NCI-H1930 (cell line): ENCODE measurements at regions not wholly inside any gene's neighbourhood (a gene's known extent, or its start where the extent isn't known, plus 50 kb on each side); places are given as distances from the start of the nearest gene placed in this dataset.

Source experiments
- DNase-seq, 2 experiments: peaks; one replicate each; lab custom pipeline; 2025; lab: John Stamatoyannopoulos, UW

DNA sequence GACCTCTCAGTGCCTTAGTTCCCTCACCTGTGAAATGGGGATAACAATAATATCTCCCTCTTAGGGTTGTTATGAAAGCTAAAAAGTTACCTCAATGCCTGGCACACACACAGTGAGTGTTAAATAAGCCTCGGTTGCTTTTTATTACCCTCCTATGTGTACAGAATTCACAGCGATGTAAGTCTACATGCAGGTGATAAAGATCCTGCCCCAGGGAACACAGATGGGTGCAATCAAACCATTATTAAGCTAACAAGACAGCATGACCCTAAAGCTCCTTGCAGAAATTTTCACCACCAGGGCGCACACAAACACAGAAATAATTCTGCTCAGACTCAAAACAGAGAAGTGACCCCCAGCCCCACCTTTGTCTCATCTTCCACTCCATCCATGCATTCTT lies 261.9 kb downstream of the SNX10 start:
- no peak for DNase-seq

DNA sequence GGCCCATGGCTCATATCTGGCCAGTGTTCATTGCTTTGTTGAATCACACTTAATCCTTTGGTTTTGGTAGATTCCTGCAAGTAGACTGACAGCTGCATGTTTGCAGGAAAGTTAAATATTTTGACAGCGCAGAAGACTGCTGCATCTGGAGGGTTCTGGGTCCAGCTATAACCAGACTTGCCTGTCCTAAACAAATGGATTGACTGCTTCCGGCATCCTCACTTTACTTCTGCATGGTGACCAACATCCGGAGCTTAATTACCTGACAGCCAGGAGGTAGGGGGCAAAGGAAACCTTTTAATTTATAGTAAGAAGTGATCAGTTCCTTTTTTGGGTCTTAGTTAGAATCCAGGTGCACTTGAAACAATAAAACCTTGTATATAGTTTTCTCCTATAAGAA lies 263.3 kb downstream of the SNX10 start:
- no peak for DNase-seq

DNA sequence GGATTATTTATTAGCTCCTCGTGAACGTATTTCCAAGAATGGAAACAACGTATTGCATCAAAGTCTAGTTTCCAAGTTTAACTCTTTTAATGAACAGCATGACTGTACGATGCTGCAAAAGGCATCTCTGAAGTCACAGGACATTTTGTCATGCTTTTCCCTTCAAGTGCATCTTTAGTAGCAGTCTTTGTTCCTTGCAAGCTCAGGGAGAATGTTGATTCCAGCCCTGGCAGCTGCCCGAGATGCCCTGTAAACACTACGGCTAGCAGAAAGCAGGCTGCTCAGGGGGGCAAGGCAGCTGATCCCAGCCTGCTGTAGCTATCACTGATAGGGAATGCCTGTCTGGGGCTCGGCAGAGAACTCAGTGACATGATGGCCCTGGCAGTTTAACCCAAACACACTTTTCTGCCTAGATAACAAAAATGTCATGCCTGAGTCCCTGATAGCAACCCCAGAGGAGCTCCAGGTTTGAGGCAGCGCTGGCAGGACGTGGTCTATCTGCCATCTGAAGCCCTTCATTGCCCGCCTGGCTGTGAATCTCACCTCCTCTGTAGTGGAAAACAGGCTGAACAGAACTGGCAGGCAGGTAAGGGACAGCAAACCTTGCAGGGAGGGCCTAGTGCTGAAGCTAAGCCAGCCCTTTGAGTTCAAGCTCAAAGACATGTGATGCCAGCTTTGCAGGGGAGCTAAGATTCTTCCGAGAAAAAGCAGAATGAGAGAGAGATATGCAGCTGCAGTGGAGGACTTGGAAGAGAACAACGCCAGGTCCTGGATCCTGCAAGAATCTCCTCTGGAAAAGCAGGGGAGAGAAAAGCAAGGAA lies 264.6 kb downstream of the SNX10 start:
- DNase-seq = no peak

DNA sequence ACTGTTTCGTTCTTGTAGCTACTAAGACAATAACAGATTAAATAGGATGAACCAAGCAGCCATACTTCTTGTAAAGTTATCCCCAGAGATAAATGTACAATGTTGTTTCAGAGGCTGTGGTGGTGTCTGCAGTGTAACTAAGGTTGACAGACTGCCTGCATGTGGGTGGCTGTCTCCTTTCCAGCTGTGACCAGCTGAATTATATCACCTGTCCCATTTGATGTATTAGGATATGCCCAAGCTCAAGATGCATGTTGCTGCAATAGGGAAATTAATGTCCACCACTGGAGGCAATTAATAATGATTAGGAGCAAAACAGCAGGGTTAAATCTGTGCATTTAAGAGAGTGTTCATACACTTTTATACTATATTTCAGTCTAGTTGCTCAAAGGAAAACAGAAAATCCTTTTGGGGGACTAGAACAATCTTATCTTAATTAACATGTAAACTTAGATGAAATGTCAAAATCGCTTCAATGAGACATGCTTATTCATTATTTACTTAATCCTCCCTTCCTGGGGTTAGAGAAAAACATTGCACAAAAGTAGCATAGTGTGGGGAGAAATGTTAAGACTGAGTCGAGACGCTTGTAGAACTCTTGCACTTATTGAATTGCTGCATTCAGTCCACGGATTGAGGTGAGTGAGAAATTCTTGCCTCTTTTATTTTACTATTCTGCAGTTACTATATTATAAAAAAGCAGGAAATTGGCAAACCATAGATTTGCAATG lies 269.0 kb downstream of the SNX10 start:
- no peak for DNase-seq

DNA sequence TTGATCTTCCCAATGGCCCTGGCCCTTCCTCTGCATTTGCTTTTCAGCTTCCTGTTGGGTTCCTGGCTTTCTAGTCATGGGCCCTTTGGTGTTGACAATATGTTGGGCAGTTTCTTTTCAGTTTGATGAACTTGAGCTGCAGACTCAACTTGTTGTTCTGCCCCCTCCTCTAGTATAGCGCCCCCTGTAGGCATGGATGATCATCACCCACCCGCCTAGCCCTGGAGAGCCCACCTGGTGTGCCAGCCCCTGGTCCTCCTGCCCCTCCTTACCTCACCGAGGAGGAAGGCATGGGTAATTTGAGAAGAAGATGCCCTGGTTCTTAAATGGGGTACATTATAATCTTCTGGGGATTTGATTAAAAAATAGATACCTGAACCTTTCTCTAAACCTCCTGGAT lies 271.2 kb downstream of the SNX10 start:
- DNase-seq = no peak

DNA sequence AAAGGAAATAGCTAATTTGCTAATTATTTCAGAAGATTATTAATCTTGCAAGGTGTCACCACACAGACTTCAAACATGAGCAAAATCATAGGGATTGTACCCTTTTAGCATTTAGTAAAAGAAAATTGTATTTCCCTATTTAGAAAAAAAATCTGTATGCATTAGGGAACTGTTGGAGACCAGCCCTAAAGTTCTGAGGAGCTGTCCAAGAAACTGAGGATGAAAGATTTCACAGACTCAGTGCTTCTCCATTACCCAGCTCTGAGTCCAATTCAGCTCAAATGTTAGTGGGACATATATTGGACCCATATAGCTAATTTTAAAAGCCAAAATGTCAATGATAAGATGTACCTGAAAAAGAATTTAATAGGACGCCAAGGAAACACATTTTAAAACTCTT lies 271.7 kb downstream of the SNX10 start:
- no peak for DNase-seq

DNA sequence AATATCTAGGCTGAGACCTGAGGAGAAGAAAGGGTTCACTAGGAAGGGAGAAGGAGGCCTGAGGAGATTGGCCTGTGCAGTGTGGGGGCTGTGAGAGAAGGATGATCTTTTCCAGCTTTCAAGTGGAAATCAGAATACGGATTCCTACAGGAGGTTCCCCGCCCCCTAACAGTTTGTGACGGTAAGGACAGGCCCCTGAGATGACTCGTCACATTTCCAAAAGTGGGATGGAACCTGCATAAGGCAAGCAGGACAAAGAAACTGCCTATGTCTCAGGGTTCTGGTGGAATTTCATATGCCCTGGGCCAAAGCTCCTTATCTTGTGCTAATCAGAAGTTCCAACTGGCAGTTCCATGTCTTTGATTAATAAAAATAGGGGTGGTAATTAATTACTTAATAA lies 275.6 kb downstream of the SNX10 start:
- no peak for DNase-seq

DNA sequence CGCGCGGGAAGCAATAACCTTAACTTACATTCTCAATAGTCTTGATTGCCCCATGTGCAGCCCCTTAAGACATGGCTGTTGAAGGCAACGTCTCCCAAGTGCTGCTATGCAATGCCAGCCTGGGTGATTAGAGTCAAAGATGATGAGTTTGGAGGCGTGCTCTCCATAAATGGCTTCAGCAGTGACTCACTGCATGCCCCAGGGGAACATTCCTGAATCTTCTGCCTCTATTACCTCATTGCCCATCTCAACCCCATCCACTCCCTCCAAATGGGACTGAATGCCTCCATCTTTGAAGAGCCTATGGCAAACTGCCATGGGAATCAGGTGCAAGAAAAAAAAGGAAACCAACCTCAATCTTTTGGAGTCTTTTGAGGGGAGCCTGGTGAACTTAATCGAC lies 282.8 kb downstream of the SNX10 start:
- DNase-seq = no peak

DNA sequence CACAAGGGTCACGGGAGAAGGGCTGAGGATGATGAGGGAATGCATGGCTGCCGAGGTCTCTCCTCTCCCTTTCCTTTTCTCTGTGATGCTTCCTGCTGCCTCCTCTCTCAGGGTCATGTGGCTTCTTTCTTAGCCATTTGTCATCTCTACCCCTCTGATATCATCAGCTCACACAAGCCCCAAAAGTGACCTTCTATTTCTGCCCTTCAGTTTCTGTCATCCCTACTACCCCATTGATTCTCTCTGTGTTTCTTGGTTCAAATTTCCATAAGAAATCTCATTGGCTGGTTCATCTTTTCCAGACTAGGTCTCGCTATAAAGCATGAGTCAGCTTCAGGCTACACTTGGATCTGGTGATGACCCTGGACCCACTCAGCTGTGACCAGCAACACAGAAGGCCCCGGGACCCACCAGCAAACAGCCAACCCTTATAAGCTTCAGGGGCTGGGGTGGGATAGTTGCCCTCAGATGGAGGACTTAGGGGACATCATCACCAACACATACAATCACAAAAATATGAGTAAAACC lies 284.3 kb downstream of the SKAP2 start:
- DNase-seq = no peak

DNA sequence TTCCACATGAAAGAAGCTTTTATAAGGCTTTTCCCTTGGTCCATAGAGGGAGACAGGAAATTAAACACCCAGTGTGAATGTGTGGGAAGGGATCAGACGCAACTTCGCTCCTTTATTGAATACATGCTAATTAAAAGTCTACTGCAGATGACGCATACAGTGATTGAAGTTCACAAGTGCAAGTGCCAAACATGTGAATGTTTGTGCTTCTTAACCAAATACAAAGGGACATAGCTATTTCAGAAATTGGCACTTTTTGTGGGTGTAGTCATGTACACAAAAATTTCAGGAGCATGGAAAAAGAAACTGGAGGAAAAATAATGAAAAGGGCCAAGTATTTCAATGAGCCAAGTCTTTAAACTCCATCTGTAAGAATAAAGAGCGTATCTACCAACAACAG lies 283.7 kb downstream of the SKAP2 start:
- DNase-seq = no peak

DNA sequence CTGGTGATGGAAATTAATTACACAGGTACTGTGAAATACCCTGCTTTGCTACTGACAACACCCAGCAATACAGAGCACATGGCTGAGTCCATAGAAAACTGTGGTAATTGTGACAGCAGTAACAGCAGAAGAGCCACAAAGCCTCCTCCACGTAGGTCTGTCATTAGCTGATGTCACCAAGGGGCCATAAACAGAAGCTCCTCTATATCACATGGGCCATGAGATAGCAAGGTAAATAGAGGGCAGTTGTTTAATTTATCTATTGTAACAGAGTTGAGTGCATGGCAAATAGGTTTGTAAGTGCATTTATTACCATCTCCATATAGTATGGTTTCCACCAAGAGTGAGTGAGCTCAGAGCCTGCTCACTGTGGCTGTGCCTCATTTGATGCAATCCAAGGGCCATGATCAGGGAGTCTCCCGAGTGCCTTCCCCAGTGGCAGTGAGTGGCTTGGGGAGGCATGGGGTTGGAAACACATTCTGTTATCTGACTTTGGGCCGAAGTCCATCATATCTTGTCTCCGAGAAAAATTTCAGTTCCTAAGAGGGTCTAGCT lies 281.2 kb downstream of the SKAP2 start:
- no peak for DNase-seq

DNA sequence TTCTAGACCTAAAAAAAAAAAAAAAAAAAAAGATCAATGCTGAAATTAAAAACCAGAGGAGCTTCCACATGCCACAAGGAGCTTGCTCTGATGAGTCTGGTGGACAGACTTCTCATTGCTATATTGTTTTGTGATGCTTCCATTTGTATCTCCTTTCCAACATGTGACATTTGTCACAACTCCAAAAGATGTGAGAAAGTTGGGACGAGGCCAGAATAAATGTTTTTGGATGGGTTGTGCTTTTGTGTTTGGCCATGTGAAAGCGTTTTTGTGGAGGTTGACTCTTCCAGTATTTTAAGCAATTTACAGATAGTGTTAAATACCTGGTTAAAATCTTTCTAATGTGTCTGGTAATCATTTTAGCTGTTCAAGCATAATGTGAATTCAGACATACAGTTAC lies 280.1 kb downstream of the SKAP2 start:
- no peak for DNase-seq

DNA sequence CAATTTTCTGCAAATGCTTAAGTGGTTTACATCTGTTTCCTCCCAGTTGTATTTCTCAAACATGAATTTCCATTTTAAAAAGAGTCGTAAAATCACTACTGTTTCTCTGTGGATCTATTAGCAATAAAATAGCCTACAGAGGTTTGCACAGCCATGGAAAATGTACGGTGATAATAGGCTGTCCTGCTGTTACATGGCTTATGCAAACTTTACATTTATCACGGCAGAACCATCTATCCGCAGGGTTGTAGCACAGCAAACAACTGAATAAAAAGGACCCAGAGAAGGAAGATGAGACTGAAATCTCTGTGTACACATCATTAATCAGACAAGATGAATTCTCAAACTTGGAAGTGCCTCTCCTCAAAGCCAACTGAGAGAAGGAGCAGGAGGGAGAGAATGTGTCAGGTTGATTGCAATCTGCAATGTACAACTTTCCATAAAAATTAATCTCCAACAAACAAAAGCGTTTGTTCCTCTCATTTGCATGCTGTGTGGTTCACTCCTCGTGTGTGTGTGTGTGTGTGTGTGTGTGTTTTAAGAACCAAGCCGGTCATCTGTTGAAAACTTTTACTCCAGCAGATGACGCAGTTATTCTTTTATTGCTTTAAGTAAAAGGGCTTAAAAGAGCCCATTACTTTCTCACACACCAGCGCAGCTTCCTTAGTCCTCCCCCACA lies 279.3 kb downstream of the SKAP2 start:
- peak; percentile 71 to 88 for DNase-seq

DNA sequence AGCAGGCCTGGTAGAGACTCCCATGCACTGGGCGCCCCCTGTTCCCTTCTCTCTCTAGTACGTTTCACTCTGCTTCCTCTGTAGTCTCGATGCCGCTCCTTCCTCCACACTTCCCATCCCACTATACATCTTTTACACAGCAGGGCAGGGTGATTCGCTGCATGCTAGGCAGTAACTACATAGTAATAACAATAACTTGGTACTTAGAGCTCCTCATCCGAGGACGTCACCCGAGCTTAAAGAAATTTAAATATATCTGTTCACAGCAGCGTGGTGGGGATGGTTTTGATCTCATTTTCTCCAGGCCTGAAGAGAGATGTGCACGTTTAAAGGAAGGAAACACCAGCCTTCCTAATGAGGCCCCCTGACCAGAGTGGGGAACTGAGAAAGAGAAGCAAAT lies 276.9 kb downstream of the SKAP2 start:
- no peak for DNase-seq

DNA sequence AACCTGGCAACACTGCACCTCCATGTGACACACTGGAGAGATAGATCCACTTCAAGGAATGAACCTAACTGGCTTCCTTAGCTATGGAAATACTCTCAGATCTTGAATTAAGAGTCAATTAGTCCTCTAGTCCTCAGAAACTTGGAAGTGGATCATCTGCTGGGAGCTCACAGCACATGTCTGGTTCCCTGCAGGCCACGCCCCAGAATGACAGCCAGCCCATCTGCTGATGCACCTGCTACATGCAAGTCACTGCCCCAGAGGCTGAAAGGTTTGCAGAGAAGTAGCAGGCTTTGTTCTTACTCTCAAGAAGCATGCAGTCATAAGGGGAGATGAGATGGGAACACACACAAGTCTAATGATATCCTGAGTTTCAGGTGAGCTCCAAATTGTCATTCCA lies 275.9 kb downstream of the SKAP2 start:
- DNase-seq = no peak

DNA sequence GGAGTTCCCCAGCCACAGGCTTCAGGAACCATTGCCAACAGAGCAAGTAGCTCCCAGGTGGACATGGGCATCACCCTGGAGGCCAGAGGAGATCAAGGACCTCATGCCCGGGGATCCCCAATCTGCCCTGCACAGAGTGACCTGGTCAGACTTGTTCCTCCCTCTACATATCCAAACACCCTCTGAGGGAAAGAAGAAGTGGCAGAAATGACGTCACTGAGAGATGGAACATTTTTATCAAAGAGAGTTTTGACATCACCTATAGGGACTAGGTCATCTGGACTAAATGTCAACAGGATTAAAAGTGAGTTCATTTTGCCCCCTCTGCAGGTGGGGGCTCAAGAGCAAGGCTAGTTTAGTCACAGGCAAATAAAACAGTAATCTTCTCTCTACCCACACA lies 273.7 kb downstream of the SKAP2 start:
- DNase-seq = no peak

DNA sequence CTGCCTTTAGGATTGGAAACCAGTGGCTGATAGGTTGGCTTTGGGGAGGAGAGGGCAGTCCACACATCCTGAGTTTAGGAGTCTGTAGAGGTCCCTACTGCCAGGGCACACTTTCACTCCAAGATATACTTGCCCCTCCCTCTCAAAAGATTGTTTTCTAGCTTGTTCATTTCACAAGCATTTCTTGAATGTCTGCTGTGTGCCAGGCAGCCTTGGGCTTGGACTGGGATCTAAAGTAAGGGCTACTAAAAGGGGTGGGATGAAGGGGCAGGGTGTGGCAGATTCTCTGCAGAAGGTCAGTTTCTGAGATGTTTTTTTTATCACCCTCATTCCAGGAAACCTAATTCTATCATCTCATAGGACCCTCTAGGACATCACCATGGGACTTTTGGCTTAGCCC lies 272.4 kb downstream of the SKAP2 start:
- DNase-seq = no peak

DNA sequence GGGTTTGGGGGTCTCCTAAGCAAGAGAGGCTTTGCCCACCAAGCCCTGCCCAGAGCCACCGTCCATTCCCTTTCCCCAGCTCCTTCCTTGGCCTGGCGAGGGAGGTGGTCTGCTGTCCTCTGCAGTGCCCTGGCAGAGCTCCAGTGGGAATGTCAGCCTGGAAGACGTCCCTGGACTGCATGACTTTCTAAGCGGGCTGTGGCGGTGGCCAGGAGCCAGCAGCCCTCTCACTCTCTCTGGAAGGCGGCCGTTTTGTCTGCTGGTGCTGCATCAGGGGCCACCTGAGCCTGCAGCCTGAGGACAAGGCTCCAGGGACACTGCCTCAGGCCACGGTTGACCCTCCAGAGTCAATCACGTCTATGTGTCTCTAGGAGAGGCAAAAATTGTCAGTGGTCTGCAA lies 271.0 kb downstream of the SKAP2 start:
- no peak for DNase-seq

DNA sequence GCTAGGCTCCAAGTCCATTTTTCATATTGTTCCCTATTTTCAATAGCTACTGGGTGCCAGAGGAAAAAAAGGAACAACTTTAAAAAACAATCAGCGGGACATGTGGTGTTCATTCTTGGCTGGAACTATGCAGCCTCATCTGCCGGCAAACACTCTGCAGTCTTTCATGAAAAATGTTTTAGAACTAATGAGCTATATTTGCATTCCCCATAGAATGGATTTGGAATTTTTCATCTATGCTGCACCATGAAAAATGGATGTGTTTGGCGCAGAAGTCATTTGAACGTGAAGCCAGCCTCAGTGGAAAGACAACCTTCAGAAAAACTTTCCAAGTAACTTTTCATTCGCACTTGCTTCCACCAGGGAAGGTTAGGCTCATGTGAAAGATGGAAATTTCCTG lies 270.5 kb downstream of the SKAP2 start:
- no peak for DNase-seq

DNA sequence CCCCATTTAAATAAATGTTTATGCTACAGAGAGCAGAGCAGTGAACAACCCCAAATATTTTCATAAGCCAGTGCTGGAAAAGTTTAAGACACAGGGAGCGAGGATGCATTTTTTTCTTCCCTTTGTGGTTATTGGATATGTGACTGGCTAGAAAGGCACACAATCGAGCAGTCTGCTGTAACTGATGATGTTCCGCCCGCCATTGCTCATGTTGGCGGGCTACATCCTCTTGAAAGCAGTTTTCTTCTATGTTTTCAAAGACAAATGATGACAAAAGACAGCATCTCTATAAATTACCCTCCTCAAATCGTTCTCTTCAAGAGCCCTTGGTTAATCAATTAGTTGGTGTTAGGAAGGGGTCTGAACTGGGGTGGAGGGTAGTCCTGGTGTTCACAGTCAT lies 269.8 kb downstream of the SKAP2 start:
- DNase-seq = no peak

DNA sequence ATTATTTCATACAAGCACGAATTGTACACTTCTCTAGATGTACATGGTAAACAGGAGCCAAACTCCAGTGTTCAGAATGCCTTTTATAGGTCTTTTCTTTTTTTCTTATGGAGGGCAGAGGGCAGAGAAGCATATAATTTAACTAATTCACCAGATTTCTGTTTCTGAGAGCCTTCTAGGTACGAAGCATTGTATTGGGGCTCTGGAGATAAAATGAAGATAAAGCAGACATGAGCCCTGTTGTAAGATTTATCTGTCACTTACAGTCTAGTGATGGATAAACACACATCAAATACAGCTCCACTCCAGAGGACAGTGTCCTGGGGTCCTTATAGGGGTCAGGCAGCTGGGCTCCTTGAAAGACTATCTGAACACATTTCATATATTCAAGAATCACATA lies 265.5 kb downstream of the SKAP2 start:
- no peak for DNase-seq

DNA sequence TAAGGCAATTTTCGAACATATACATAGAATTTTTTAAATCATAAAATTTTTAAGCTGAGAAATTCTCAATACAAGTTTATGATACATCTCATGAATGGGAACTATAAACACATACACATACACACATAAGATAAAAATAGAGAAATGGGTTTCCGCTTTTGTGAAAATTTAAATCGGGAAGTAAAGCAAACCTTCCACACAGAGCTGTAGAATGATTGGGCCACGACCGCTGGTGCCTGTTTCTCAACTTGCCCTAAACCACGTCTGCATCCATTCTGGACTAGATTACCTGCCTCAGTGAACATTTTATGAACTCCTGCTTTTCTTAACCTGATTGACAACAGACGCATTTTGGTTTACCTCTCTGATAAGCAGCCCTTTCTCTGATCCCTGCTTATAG lies 264.4 kb downstream of the SKAP2 start:
- DNase-seq = no peak

DNA sequence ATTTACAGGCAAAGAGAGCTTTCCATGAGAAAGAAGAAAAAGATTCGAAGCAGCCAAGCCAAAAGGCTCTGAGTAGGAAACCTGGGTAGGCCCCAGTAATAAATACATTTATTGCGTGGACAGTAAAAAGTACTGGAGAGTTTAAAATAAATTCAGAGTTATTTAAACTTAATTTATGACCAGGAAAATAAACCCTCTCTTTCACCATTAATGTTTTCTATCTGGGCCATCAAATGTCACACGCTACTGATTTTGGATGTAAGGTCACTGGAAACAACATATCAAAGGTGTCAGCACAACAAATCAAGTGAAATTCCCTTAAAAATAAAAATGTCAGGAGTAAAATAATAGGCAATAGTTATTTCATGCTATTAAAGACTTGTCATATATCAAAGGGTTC lies 264.0 kb downstream of the SKAP2 start:
- no peak for DNase-seq
